PC-3 (cell line): ENCODE measurements at regions not wholly inside any gene's neighbourhood (a gene's known extent, or its start where the extent isn't known, plus 50 kb on each side); places are given as distances from the start of the nearest gene placed in this dataset.

ENCODE experiments used
- CTCF ChIP-seq: fragments of 300-600 bp; sonication (generic); conservative IDR thresholded peaks from 2 replicates; pipeline ENCODE4 v1.5.1; 2017; ENCODE audit warnings: antibody characterized with exemption, low read depth, mild to moderate bottlenecking, low read length
- EZH2 ChIP-seq: fragments of 300-600 bp; sonication (generic); IDR thresholded peaks from one replicate; pipeline ENCODE4 v1.6.1; 2017; ENCODE audit warnings: antibody characterized with exemption, mild to moderate bottlenecking, low read length; ENCODE audit not compliant: unreplicated experiment

- no peak for TF ChIP-seq CTCF
- no peak for TF ChIP-seq EZH2
These were observed 621.1 kb upstream of the CDH18 start for GRCh38 chr5:20609126-20609525.
